ENCODE measurements at regions not wholly inside any gene's neighbourhood (a gene's known extent, or its start where the extent isn't known, plus 50 kb on each side); places are given as distances from the start of the nearest gene placed in this dataset.

DNA sequence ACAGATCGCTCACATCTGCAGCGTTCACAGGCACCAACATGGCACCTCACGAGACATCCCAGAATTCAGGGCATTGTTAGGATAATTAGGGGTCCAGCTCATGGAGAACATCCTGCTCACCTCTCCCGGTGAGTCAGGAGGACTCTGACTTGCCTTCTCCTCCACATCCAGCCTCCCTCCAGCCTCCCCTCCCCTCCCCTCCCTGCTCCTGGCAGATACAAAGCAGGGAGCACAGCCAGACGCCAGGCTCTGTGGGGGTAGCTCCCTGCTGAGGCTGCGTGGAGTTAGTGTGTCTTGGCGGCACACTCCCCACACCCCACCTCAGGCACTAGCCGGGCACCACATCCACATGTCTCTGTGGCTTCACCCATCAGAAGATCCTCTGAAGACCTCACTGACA lies 320.6 kb downstream of the CXCL12 start:
- Histone ChIP-seq H3K4me1 (peaks cover 13 to 49% (median 44%) of the 10 kb centered on the region in 4 donors), H3K36me3 (no peaks in the 10 kb centered on the region), H3K4me3 (no peak overlapping the region), H3K9me3 (no peaks in the 10 kb centered on the region), H3K27me3 (no peaks in the 10 kb centered on the region), H3K27ac (replicated peaks in 1 of 4) (no peak overlapping the region)
- 85% methylated on average over 8 of the region's 8 CpGs for WGBS
- DNase-seq (ENCODE audit: extremely low spot score): peak; percentile 83
- TF ChIP-seq POLR2A (IDR thresholded peaks at IDR 0.05; ENCODE audit: low read depth) (no peak), POLR2AphosphoS5 (IDR thresholded peaks at IDR 0.05) (no peak), CTCF (IDR thresholded peaks at IDR 0.05) (no peak), EP300 (IDR thresholded peaks at IDR 0.05) (no peak)
- intact Hi-C loops (cut with DNase I): no loop called here

DNA sequence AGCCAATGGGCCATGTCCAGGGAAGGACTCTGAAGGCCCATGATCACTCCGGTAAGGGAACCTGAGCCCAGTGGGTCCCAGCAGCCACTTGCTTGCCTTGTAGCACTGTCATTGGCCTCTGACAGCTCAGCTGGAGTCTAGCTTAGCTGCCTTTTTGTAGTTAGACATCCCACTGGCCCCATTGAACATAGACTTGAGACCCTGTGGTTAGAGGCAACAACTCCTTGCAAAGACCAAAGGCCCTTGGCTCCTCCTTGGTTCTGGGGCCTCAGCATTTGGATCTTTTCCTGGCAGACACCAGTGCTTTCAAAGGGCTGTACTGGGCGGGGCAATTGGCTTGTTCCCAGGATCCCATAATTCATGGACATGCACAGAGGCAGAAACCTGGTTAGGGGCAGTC lies 321.2 kb downstream of the CXCL12 start:
- Histone ChIP-seq H3K9me3 (no peaks in the 10 kb centered on the region), H3K4me3 (no peak overlapping the region), H3K27ac (replicated peaks in 1 of 4) (no peak overlapping the region), H3K27me3 (no peaks in the 10 kb centered on the region), H3K4me1 (peaks cover 13 to 43% (median 38%) of the 10 kb centered on the region in 4 donors), H3K36me3 (no peaks in the 10 kb centered on the region)
- 88% methylated on average over 1 of the region's 2 CpGs for WGBS
- no peak for TF ChIP-seq CTCF (IDR thresholded peaks at IDR 0.05)
- intact Hi-C loops (cut with DNase I): no loop called here
- DNase-seq (ENCODE audit: extremely low spot score): peak; percentile 88

DNA sequence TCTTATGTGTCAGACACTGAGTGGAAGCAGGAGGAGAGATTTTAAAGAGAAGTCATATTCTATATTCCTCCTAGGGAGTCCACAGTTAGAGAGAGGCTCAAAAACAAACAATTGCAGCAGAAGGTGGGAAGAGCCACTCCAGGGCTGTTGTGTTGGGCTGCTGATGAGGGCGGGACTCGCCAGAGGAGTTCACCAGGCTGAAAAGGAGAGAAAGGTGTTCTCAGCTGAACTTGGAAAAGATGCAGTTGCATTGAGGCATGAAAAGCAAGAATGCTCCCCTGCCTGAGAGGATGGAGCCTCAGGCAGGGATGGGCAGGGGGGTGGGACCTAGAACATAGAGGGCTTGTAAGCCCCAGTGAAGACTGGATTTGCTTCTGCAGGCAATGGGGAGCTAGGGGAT lies 324.2 kb downstream of the CXCL12 start:
- Histone ChIP-seq H3K27me3 (peaks cover 0 to 4% (median 0%) of the 10 kb centered on the region in 4 donors), H3K4me3 (no peak overlapping the region), H3K4me1 (peaks cover 10 to 24% (median 22%) of the 10 kb centered on the region in 4 donors), H3K9me3 (no peaks in the 10 kb centered on the region), H3K27ac (replicated peaks in 1 of 4) (no peak overlapping the region), H3K36me3 (no peaks in the 10 kb centered on the region)
- TF ChIP-seq POLR2AphosphoS5 (IDR thresholded peaks at IDR 0.05) (no peak), EP300 (IDR thresholded peaks at IDR 0.05) (no peak), CTCF (IDR thresholded peaks at IDR 0.05) (no peak), POLR2A (IDR thresholded peaks at IDR 0.05; ENCODE audit: low read depth) (no peak)
- peak; percentile 80 for DNase-seq (ENCODE audit: extremely low spot score)
- intact Hi-C loops (cut with DNase I): no loop called here
- 95% methylated on average over 2 of the region's 2 CpGs for WGBS

GRCh38 chr10:44060221-44060620 lies 324.7 kb downstream of the CXCL12 start:
- H3K9me3 ChIP-seq: no peaks in the 10 kb centered on the region
- intact Hi-C loops (cut with DNase I): no loop called here

More at GRCh38 chr10:44060221-44060620, 324.7 kb downstream of the CXCL12 start:
- Histone ChIP-seq H3K27me3 (peaks cover 0 to 4% (median 0%) of the 10 kb centered on the region in 4 donors), H3K4me3 (no peak overlapping the region), H3K36me3 (no peaks in the 10 kb centered on the region), H3K4me1 (peaks cover 5 to 19% (median 17%) of the 10 kb centered on the region in 4 donors), H3K27ac (replicated peaks in 1 of 4) (no peak overlapping the region)
- 52% methylated on average over 2 of the region's 2 CpGs for WGBS
- TF ChIP-seq POLR2AphosphoS5 (IDR thresholded peaks at IDR 0.05) (no peak), EP300 (IDR thresholded peaks at IDR 0.05) (no peak), POLR2A (IDR thresholded peaks at IDR 0.05; ENCODE audit: low read depth) (no peak), CTCF (IDR thresholded peaks at IDR 0.05) (no peak)
- DNase-seq (ENCODE audit: extremely low spot score): peak; percentile 57
